Right lung (tissue), 2 donors: ENCODE measurements at regions not wholly inside any gene's neighbourhood (a gene's known extent, or its start where the extent isn't known, plus 50 kb on each side); places are given as distances from the start of the nearest gene placed in this dataset.

ENCODE experiments used
- DNase-seq, 2 donors: peaks; one replicate each; pipeline ENCODE4 v3.0.0-alpha.2; 2013

DNA sequence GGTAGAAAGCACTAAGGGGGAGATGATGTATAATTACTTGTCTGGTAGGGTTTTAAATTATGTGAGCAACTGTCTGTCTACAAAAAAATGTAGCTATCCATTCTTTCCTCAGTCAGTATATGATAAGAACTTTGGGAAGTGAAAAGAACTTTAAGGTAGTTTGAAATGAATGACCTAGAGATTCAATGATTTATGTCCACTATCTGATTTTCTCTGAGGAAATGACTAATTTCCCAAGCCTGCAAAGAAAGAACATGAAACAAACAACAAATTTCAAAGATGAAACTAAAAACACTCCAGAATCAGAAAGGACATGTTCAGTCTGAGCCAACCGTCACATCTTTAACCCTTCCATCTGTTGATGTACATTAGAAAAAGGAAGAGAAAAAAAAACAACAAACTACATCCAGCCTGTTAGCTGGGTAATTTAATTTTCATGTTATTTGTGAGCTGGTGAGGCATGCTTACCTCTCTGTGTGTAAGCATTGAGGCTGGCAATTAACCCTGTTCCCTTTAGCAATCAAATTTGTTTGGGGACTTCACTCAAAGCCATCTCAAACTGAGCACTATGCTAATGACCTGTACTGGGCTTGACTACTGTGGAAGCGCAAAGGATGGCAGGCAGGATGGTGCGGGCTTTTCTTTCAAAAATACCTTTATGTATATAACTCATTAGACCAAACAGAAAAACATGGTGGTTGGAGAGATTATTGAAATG, 220.1 kb downstream of the TUSC7 start:
- DNase-seq = no peak

DNA sequence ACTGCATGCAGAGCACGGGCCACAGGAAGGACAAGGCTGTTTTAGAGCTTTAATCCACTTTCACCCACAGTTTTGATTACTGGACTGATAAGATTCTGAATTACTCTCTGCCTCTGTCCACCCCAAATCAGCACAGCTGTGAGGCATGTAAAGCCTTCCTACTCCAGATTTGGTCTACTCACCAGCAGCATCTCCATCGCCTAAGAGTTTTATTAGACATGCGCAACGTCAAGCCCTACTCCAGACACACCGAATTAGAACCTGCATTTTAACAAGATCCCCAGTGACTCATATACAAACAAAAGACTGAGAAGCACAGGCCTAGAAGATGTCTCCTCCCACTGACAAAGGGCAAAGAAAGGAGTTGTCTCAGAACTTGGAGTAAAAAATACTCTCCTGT, 221.2 kb downstream of the TUSC7 start:
- no peak for DNase-seq

DNA sequence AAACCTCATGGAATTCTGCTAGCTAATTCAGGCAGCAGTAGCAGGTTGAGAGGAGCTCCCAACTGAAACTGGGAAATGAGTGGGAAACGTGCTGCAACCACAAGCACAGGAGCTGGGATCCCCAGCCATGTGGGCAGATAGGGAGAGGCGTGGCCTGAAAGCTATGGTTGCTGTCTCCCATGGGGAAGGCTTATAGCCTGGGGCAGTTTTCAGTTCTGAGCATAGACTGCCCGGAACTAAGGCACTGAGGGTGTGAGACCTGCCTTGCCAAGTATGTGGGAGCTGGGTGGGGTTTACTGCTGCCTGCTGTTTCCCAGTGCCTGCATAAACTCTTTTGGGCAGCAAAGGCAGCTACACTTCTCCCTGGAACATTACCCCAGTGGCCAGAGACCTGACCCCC, 229.5 kb downstream of the TUSC7 start:
- DNase-seq = no peak

DNA sequence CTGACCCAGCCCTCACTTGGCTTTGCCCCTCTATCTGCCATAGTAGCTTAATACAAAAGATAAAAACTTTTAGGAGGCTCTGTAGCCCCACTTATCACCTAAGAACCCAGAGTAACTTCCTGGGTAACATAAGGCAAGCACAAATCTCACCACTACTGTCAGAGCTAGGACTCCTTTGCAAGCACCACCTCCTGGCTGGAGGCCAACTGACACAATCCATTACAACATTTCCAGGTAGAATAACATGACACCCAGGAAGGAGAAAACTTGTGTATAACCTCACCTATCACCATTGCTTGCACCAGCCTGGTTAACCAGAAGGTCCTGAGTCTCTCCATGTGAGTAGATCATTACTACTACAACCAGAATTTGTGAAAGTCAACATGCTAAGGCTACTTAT, 230.0 kb downstream of the TUSC7 start:
- DNase-seq = no peak

DNA sequence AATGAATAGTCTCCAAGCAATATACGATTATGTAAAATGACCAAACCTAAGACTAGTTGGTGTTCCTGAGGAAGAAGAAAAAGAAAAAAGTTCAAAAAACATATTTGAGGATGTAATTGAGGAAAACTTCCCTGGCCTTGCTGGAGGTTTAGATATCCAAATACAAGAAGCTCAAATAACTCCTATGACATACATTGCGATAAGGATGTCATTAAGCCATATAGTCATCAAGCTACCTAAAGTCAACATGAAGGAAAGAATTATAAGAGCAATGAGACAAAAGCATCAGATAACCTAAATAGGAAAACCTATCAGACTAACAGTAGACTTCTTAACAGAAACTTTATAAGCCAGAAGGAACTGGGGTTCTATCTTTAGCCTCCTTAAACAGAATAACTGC, 231.1 kb downstream of the TUSC7 start:
- no peak for DNase-seq

DNA sequence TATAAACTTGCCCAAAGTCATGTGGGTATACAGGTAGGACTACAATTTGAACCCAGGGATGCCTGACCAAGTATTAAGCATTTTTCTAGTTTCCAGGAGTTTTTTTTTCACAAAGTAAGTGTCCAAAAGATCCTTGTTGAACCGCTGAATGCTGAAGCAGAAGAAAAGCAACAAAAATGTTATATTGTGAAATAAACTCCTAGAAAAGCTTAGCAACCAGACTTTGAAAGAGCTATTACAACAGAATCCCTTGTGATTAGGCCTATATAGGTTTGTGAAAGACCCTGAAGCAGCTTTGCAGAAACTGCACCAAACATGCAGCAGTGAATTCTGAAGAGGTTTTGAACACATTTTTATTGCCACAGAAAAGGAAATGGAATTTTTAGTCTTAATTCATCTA, 236.8 kb downstream of the TUSC7 start:
- DNase-seq = no peak

DNA sequence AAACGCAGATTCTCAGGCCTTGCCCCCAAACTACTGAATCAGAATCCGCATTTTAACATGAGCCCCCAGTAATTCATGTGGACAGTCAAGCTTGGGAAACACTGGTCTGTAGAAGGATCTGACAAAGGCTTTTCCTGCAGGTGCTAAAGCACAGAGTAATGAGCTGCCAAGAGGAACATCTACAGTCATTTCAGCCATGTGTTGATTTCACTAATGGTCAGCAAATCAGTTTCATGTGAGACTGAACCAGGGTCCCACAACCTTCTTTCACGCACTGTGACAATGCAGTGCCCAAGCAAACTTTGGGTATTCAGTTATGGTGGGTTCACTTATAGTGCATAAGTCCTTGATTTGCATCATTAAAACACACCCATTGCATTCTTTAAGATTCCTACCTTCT, 237.6 kb downstream of the TUSC7 start:
- DNase-seq = no peak

DNA sequence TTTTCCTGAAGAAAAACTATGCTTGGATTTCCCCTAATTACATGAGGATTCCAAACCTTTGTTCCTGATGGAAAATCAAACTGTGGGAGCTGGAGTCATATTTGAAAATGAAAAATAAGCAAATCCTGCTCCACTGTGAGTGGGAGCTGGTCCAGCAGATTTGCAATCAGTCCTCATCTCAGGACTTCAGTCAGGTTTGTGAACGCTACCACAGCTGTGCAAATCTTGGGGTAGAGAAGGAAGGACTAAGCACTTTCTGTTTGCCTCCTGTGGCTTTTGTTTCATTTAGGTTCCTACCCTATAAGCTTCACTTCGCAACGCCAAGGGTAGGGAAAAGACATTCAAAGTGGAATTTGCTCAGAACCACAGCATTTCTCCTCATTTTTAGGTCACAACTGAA, 238.2 kb downstream of the TUSC7 start:
- no peak for DNase-seq

DNA sequence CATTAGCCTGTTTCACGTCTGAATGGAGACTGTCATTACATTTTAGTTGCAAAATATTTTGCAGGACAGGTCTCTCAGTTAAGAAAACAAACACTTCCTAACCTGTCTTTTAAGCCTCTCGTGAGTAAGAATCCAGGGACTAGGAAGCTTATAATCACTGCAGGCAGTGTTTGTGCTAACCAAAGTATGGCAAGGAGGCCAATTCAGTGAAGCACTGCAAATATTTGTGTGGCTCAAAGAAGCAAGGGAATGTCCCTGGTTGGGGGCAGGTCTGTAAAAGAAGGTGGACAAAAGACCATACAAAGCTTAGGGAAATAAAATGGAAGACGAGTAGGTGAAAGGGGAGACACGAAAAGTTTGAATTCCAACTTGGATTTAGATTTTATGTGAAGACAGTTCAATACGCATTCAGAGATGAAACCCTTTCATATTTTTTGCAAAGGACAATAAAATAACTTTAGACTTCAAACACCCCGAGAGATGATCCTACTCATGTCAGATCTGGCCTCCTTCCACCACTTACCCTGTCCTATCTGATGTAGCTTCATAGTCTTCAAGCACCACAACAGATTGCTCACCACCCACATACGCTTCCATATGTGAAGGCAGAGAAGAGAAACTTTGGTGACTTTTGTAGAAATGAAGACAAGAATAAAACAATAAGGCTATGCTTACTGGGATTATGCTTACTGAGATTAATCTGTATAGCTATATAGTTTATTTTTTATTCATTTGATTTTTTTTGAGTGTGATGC, 240.9 kb downstream of the TUSC7 start:
- DNase-seq = no peak

DNA sequence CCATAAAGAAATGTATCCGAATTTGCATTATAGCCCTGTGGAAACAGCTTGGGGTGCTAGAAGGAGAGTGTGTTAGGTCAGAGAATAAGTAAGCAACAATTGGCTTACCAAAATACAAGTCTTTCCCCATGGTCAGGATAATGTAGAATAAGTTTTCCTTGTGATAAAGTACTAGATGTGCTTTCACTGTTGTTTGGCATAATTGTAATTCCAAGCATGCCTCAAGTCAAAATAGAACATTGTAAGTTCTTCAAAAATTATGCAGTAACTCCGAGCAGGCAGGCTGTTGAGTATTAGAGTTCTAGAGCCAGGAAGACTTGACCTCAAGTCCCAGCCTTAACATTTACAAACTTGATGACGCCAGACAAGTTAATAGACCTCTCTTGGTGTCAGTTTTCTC, 242.0 kb downstream of the TUSC7 start:
- DNase-seq = no peak

DNA sequence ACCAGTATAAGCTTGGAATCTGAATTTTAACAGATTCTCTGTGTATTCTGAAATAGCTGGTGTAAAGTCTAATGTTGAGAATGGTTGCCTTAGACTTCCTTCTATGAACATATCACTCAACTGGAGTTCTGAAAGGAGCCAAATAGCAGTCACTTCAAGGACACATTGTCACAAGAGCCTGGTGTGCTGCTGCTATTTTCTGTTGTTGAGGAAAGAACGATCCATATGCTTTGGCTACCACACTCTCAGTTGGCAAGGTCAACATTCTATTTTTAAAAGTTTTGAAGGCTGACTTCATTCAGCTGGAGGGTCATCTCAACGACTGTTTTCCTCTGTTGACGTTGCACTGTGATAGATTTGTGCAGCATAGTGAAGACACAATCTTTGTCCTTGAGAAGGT, 248.7 kb downstream of the TUSC7 start:
- no peak for DNase-seq

DNA sequence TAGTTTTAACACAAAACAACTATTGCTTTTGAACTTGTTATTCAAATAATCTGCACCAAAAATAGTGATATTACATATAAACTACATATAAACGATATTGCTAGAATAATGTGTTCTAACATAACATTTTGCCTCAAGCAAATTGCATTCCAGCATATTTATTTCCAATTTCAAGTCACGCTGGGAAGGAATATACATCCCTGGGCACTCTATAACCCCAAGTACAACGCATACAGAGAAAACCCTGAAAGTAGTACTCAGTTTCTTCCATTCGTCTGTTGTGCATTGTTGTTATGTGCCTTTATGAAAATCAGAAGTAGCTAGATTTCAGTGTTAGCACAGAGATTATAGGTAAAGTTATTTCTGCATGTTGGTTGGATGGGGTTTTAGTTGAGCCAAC, 251.5 kb downstream of the TUSC7 start:
- no peak for DNase-seq

DNA sequence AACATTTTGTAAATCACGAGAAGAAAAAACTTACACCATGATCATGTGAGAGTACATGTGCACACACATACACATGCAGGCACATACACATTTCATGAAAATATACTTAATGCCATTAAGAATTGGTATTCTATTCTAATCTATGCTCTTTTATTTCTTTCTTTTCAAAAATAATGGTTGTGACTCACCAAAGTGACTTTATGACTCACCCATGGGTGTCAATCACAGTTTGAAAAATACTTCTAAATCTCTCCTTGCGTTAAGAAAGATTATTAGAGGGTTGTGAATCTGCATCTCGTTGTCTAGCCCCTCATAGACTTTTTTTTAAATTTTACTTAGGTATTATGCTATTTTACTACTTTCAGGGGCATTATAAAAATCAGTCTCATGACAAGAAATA, 254.2 kb downstream of the TUSC7 start:
- DNase-seq = no peak

DNA sequence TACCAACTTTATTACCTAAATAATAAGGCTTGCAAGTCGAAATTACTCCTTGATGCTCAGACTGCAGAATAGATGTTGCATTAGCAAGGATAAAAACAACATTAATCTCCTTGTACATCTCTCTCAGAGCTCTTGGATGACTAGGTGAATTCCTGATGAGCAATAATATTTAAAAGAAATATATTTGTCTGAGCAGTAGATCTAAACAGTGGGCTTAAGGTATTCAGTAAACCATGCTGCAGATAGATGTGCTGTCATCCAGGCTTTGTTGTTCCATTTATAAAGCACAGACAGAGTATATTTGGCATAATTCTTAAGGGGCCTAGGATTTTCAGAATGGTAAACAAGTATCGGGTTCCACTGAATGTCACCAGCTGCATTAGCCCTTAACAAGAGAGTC, 257.1 kb downstream of the TUSC7 start:
- DNase-seq = no peak

DNA sequence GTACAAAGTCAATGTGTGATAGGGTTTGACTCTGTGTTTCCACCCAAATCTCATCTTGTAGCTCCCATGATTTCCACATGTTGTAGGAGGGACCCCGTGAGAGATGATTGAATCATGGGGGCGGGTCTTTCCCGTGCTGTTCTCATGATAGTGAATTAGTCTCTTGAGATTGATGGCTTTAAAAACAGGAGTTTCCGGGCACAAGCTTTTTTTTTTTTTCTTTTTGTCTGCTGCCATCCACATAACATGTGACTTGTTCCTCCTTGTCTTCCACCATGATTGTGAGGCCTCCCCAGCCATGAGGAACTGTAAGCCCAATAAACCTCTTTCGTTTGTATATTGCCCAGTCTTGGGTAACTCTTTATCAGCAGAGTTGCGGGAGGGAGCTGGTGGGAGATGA, 259.6 kb downstream of the TUSC7 start:
- no peak for DNase-seq

DNA sequence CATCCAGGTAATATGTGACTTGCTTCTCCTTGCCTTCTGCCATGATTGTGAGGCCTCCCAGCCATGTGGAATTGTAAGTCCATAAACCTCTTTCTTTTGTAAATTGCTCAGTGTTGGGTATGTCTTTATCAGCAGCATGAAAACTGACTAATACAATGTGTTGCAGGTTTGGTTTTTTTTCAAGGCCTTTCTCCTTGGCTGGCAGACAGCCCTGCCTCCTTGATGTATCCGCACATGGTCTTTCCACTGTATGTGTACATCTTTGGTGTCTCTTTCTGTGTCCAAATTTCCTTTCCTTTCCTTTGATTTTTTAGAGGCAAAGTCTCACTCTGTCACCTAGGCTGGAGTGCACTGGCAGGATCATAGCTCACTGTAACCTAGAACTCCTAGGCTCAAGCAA, 260.1 kb downstream of the TUSC7 start:
- DNase-seq = no peak

DNA sequence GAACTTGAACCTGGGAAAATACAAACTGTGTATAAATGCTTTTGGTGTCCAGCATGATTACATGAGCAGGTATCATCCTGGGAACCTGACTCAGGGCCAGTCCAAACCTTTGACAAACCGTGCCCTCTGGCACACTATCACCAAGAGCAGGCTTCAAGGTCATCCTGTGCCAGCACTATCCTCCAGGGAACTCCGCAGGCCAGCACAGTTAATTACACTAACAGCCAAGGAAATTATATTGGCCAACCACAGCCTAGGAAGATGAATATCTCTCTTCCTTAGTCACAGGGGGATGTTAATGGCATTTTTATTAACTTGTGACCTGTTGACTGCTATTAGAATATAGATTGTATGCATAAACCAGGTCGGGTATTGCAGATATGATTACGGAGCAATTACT, 262.0 kb downstream of the TUSC7 start:
- no peak for DNase-seq

DNA sequence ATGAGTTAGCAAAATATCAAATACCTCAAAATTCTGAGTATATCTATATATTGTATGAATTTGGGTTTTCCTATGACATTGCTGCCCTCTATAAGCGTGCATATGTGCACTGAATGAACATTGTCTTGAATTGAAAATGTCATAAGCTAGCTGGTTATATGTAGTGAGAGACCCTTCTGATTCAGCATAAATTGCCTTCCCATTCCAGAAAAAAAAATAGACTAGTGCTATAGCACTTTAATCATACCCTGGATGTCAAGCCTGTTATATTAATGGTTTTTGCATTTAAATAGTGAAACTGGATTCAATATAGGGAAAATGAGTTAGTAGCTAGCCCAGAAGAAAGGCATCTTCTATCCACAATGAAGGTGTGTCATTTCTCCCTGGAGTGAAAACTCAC, 265.1 kb downstream of the TUSC7 start:
- DNase-seq = no peak

DNA sequence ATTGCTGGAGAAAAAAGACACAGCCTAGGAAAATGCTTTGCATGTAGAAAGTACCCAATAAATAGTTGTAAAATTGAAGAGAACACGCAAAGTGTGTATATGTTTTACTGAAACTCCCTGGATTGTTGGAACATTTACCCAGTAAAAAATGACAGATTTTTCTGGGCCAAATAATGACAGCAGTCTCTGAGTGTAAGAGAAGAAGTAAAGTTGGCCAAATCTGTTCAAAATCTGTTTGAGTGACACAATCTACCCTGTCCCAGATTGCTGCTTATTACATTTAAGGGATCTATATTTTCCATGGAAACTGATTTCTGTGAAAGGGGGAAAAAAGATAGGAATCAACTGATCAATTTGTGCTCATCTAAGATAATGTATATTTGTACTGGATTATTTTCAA, 267.9 kb downstream of the TUSC7 start:
- no peak for DNase-seq

DNA sequence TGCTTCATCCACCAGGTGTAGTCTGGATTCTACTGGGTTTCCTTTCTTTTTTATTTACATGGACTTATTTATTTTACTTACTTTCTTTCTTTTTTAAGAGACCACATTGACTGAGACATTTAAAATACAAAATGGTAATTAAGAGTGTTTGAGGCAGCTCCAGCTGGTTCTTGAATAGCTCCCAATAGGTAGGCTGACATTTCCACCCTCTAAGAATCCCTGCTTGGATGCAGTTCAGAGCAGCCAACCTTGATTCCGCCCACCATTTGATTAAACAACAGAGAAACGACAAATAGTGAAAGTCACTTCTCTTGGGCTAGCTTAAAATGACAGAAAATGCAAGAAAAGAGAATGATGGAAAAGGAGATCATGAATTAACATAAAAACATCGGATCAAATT, 270.5 kb downstream of the TUSC7 start:
- DNase-seq = no peak

DNA sequence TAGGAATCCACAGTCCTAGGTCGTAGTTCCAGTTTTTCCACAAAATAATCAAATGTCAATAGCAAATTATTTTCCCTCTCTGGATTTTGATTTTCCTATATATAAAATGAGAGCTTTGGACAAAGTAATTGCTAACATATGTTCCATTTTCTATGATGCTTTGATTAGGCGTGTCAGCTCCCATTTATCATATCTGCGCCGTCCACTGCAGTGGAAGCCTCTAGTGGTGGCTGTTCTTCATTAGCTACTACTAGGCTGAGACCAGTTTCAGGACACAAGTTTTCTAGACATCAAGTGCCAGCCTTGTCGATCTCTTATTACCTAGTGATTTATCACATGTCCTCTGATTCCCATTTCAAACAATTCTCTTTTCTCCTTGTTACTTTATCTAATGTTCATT, 271.5 kb downstream of the TUSC7 start:
- DNase-seq = no peak

DNA sequence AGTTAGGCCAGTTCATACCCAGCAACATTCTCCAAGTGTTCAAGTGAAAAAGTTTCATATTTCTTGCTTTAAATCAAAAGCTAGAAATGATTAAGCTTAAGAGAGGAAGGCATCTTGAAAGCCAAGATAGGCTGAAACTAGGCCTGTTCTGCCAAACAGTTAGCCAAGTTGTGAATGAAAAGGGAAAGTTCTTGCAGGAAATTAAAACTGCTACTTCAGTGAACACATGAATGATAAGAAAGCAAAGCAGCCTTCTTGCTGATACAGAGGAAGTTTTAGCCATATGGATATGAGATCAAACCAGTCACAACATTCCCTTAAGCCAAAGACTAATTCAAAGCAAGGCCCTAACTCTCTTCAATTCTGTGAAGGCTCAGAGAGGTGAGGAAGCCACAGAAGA, 274.7 kb downstream of the TUSC7 start:
- DNase-seq = no peak

DNA sequence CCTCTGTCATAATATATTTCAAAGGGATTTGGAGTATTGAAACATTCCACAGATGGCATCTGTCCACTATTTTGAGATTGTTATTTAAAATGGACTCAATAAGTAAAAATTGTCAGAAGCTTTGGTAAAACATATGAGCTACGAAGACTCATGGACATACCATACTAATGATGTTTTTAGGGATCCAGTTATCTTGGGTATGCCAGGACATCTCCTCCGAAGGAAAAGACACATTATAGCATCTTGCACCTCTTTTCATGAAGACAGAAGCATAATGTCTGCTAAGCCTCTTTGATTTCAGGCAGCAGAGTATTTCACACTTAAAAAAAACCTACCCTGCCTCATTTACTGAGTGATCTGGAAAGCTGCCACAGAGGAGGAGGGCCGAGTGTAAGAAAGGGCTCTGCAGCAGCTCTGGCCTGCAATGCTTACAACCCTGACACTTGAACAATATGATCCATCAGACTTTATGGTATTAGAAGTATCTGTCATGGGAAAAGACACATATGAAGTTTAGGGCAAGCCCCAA, 284.8 kb downstream of the TUSC7 start:
- peak; percentile 20 to 23 for DNase-seq

DNA sequence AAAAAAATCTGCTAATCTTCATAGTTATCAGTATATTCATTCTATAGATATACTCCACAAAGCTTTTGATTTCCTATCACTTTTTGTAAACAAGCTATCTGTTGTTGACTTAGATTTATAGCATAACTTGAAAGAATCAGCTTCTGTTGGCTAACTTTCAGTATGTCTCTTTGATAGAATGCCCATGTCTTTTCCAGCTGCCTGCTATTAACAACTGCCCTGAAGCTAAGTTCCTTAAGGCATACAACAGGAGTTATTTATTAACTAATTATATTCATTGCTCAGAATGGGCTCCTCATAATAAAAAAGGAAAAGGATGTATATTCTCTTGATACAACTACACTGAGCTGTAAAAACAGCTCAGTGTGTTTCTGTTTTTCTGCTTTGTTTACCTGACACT, 293.9 kb downstream of the TUSC7 start:
- DNase-seq = no peak
